BJ (cell line): ENCODE measurements at regions not wholly inside any gene's neighbourhood (a gene's known extent, or its start where the extent isn't known, plus 50 kb on each side); places are given as distances from the start of the nearest gene placed in this dataset.

Experiments used
- CTCF ChIA-PET: fragments of 350-600 bp; formaldehyde crosslinking; extraction: SDS; loops from one replicate; lab custom pipeline; 2021; ENCODE audit warnings: antibody characterized with exemption, inconsistent platforms; lab: Yijun Ruan, JAX
- POLR2A ChIA-PET: fragments of 300-600 bp; sonication (Branson Sonifier 250); formaldehyde crosslinking; extraction: SDS; loops from one replicate; lab custom pipeline; 2021; ENCODE audit warnings: antibody characterized with exemption; lab: Charles Lee
- DNase-seq: peaks from one replicate; pipeline ENCODE4 v3.0.0-alpha.2; 2011; ENCODE audit warnings: low read depth
- H3K27me3 ChIP-seq: 2 replicates; pipeline ENCODE4 v1.6.0; 2011; ENCODE audit warnings: low read length; ENCODE audit not compliant: control insufficient read depth, insufficient read depth
- H3K36me3 ChIP-seq: 2 replicates; pipeline ENCODE4 v1.5.1; 2011; ENCODE audit warnings: low read length; ENCODE audit not compliant: control insufficient read depth, insufficient read depth
- H3K4me3 ChIP-seq: 2 replicates; pipeline ENCODE4 v1.5.1; 2011; ENCODE audit warnings: low read depth, mild to moderate bottlenecking, control low read depth, low read length
- CTCF ChIP-seq: IDR thresholded peaks from 2 replicates; pipeline ENCODE4 v1.5.1; 2011; ENCODE audit warnings: low read depth, mild to moderate bottlenecking, control low read depth, inconsistent platforms, low read length, moderate library complexity; ENCODE audit not compliant: insufficient read depth

- Histone ChIP-seq H3K36me3 (no peaks in the 10 kb centered on the region), H3K4me3 (no peak overlapping the region), H3K27me3 (no peaks in the 10 kb centered on the region)
- POLR2A ChIA-PET, result no interaction called here
- peak; percentile 46 for DNase-seq
- no peak for TF ChIP-seq CTCF
- CTCF ChIA-PET, result no interaction called here
Measured at GRCh38 chr2:144876013-144876412, 356.1 kb upstream of the ZEB2 start.

- Histone ChIP-seq H3K27me3 (no peaks in the 10 kb centered on the region), H3K36me3 (no peaks in the 10 kb centered on the region), H3K4me3 (no peak overlapping the region)
- DNase-seq, result no peak
- ChIA-PET CTCF (interaction anchor here (1.2 kb wide), 1 partner anchor 14 kb away, joined by 6 read pairs; no protein-coding TSS in a partner anchor), POLR2A (no interaction called here)
- no peak for TF ChIP-seq CTCF
Measured at GRCh38 chr2:144875290-144875969, 355.5 kb upstream of the ZEB2 start.

- Histone ChIP-seq H3K27me3 (no peaks in the 10 kb centered on the region), H3K36me3 (no peaks in the 10 kb centered on the region), H3K4me3 (no peak overlapping the region)
- ChIA-PET CTCF (no interaction called here), POLR2A (no interaction called here)
- DNase-seq, result no peak
- TF ChIP-seq CTCF, result no peak
Measured at GRCh38 chr2:144865670-144866069, 345.8 kb upstream of the ZEB2 start.

- Histone ChIP-seq H3K27me3 (no peaks in the 10 kb centered on the region), H3K4me3 (no peak overlapping the region), H3K36me3 (no peaks in the 10 kb centered on the region)
- ChIA-PET POLR2A (no interaction called here), CTCF (interaction anchor here (1.0 kb wide), 1 partner anchor 13 kb away, joined by 3 read pairs; no protein-coding TSS in a partner anchor)
- no peak for DNase-seq
- no peak for TF ChIP-seq CTCF
Measured at GRCh38 chr2:144859716-144860115, 339.8 kb upstream of the ZEB2 start.

GRCh38 chr2:144858211-144858610, 338.3 kb upstream of the ZEB2 start:
- TF ChIP-seq CTCF, result no peak
- POLR2A ChIA-PET, result interaction anchor here (0.5 kb wide), 1 partner anchor 146 kb away, joined by 3 read pairs; no protein-coding TSS in a partner anchor
- CTCF ChIA-PET, result interaction anchor here (1.1 kb wide), 1 partner anchor 9 kb away, joined by 6 read pairs; no protein-coding TSS in a partner anchor
- Histone ChIP-seq H3K4me3 (no peak overlapping the region), H3K36me3 (no peaks in the 10 kb centered on the region), H3K27me3 (no peaks in the 10 kb centered on the region)
- no peak for DNase-seq
